T-helper 2 cell (primary cell): ENCODE measurements at regions not wholly inside any gene's neighbourhood (a gene's known extent, or its start where the extent isn't known, plus 50 kb on each side); places are given as distances from the start of the nearest gene placed in this dataset.
A peak's percentile ranks its signal among the peaks of the same experiment; 100 is the strongest.
"Not testable (repeated sequence)": the region's sequence is repeated elsewhere in the genome, so short reads cannot be mapped to it uniquely, and the experiment has no call there.

ENCODE experiments used
- DNase-seq, 5 experiments: peaks; one replicate each; pipeline versions ENCODE4 v3.0.0 to v3.0.0-alpha.2; 2012 to 2022

GRCh38 chr4:170391066-170391740, 301.4 kb upstream of the AADAT start:
- peak in 1 of 5 experiments; percentile 10 for DNase-seq

- no peak for DNase-seq
These were observed 299.7 kb upstream of the AADAT start for GRCh38 chr4:170389411-170389810.

- DNase-seq = no peak
These were observed 298.5 kb upstream of the AADAT start for GRCh38 chr4:170388255-170388654.

GRCh38 chr4:170386971-170387370, 297.2 kb upstream of the AADAT start:
- no peak for DNase-seq

GRCh38 chr4:170386511-170386910, 296.8 kb upstream of the AADAT start:
- no peak for DNase-seq

GRCh38 chr4:170374770-170375169, 285.0 kb upstream of the AADAT start:
- peak in 1 of 5 experiments; percentile 59 for DNase-seq

- no peak for DNase-seq
These were observed 259.2 kb upstream of the AADAT start for GRCh38 chr4:170348945-170349344.

- DNase-seq = not testable (repeated sequence)
These were observed 257.4 kb upstream of the AADAT start for GRCh38 chr4:170347191-170347590.

GRCh38 chr4:170339522-170339921, 249.8 kb upstream of the AADAT start:
- no peak for DNase-seq

- DNase-seq = peak in 1 of 5 experiments; percentile 86
These were observed 246.6 kb upstream of the AADAT start for GRCh38 chr4:170336238-170336775.

GRCh38 chr4:170325599-170325998, 235.8 kb upstream of the AADAT start:
- peak in 1 of 5 experiments; percentile 53 for DNase-seq

GRCh38 chr4:170323623-170324022, 233.9 kb upstream of the AADAT start:
- DNase-seq = no peak

GRCh38 chr4:170307182-170307581, 217.4 kb upstream of the AADAT start:
- DNase-seq = no peak

- DNase-seq = no peak
These were observed 216.5 kb upstream of the AADAT start for GRCh38 chr4:170306208-170306607.

- DNase-seq = no peak
These were observed 215.9 kb upstream of the AADAT start for GRCh38 chr4:170305627-170306026.

- no peak for DNase-seq
These were observed 191.3 kb upstream of the AADAT start for GRCh38 chr4:170281027-170281426.

- no peak for DNase-seq
These were observed 188.7 kb upstream of the AADAT start for GRCh38 chr4:170278460-170278859.

GRCh38 chr4:170274616-170275015, 184.9 kb upstream of the AADAT start:
- no peak for DNase-seq

- DNase-seq = no peak
These were observed 183.2 kb upstream of the AADAT start for GRCh38 chr4:170272959-170273358.

GRCh38 chr4:170271723-170272122, 182.0 kb upstream of the AADAT start:
- DNase-seq = no peak

- DNase-seq = no peak
These were observed 180.9 kb upstream of the AADAT start for GRCh38 chr4:170270628-170271027.

GRCh38 chr4:170269950-170270349, 180.2 kb upstream of the AADAT start:
- no peak for DNase-seq

- DNase-seq = peak in 1 of 5 experiments; percentile 77
These were observed 169.9 kb upstream of the AADAT start for GRCh38 chr4:170259631-170260153.

GRCh38 chr4:170256807-170257206, 167.1 kb upstream of the AADAT start:
- no peak for DNase-seq

- DNase-seq = no peak
These were observed 158.8 kb upstream of the AADAT start for GRCh38 chr4:170248576-170248975.
